Activated CD4-positive, CD25-positive, alpha-beta regulatory T cell treated with anti-CD3 and anti-CD28 coated beads, Interleukin-2, amount 50 U/mL, for 16 hours (primary cell): ENCODE measurements at regions not wholly inside any gene's neighbourhood (a gene's known extent, or its start where the extent isn't known, plus 50 kb on each side); places are given as distances from the start of the nearest gene placed in this dataset.
"Not testable (repeated sequence)": the region's sequence is repeated elsewhere in the genome, so short reads cannot be mapped to it uniquely, and the experiment has no call there.

Experiments
- DNase-seq: peaks from one replicate; pipeline ENCODE4 v3.0.0-alpha.2; 2020; ENCODE audit warnings: low read depth, low spot score

DNA sequence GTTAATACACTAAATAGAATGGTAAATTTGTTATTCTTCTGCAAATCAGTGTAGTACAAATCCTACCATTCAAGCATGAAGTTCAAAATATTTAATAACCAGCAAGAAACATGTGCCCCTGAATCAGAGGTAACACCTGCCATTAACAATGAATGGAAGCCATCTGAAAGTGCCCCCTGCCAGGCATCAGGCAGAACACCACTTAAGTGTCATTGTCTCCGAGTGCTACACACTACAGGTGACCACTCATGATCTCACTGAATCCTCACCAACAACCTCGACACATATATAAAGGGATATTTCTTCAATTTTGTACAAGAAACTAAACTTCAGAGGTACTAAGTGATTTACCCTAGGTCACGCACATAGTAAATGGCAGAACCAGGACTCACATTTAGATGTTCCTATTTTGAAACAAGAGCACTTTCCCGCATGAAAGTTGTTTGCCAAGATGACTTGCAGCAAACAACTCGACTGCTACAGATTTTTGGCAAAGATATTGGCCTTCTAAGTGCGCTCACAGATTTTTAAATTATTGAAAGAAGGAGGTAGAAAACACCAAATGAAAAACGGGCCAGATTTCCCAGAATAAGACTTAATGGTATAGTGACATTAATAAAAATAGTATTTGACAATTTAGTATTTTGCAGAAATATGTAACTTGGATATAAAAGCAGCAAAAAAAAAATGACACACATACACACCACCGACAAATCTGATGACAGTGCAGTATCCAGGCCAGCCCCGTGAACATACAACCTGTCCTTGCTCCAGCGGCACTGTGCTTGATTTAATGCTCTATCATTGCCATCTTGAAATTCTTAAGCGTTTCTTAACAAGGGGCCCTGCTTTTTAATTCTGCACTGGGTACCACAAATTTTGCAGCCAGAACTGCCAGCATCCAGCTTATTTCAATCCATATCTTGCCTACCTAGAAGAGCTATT lies 274.5 kb downstream of the ALDH8A1 start:
- DNase-seq: no peak

DNA sequence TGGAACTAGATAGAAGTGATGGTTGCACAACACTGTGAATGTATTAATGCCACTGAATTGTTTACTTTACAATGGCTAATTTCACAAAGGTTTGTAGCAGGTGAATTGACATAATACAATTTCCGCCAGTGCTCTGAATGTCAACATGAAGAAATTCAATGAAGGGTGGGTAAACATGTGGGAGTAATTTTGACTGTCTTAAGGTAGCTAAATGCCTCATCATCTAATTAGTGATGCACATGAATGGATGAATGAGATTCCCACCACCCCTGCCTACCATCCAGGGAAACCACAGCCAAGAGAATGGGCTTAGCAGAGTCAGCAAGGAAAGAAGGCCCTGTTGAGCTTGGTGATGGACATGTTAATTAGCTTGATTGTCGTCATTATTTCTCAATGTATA lies 275.3 kb downstream of the ALDH8A1 start:
- DNase-seq: no peak

DNA sequence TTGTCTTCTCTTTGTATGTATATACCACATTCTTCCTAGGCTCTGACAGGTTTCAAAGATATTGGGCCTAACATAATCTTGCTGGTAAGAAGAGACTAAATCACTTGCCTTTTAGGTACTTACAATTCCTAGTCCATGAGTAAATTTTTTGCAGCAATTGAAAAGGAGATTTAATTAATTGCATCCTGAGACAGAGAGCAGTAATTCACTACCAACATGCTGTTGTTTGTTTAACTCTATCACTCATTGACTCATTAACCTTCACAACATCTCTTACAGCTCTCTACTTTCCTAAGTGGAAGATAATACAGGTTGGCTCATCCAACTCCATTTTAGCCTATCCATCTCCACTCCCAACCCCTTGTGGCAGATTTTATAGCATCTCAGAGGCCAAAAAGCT lies 280.4 kb downstream of the ALDH8A1 start:
- DNase-seq: no peak

DNA sequence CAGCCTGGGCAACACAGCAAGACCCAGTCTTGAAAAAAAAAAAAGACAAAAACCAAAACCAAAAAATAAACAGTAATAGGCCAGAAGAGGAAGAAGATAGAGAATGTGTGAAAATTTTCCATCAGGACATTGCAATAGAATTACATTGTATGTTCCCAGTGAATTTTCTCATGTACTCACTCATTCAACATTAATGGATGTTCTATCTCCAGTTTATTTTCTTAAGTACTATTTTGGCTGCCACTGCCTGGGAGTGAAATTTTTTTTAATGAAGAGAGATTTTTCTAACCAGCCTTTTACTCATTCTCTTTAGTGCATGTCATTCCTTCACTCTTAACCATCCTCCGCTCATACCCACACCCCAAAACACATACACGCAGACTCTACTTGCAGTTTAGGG lies 282.8 kb downstream of the ALDH8A1 start:
- no peak for DNase-seq

DNA sequence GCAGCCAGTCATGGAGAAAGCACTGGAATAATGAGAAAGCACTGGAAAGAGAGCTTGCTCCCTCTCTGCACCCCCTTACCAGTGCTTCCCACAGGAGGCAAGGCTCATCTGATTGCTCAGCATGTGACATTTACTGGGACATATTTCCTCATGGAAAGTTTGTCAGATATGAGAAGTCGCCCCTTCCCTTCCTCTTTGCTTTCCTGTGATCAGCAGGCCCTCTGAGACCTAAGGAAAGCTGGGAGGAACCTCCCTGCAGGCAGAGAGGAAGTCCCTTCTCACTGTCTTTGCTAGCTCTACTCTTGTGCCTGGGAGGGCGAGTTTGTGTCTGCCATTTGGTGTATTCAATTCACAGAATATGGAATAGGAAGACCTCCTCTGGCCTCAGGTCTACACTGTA lies 283.8 kb downstream of the ALDH8A1 start:
- no peak for DNase-seq

DNA sequence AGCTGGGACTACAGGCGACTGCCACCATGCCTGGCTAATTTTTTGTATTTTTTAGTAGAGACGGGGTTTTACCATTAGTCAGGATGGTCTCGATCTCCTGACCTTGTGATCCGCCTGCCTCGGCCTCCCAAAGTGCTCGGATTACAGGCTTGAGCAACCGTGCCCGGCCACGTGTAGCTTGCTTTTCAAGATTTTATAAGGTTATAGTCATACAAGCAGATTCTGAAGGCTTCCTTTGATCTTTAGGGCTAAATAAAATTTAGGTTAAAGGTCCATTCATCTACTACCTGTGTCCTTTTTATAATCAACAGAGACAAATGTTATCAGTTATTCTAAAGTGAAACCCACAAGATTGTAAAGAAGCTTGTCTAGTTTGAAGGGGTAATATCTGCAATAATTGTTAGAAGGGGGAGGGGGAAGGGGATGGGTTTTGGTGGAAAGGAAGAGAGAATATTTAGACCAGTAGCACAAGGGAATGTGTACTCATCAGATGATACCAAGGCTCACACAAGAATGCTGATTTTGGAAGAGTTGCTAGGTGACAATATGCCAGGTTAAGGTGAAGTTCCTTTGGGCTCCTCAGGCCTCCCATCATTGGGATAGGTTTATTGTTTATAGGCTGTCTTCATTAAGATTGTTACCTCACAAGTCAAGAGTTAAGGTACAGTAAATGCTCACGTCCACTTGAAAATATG lies 284.7 kb downstream of the ALDH8A1 start:
- DNase-seq: no peak

DNA sequence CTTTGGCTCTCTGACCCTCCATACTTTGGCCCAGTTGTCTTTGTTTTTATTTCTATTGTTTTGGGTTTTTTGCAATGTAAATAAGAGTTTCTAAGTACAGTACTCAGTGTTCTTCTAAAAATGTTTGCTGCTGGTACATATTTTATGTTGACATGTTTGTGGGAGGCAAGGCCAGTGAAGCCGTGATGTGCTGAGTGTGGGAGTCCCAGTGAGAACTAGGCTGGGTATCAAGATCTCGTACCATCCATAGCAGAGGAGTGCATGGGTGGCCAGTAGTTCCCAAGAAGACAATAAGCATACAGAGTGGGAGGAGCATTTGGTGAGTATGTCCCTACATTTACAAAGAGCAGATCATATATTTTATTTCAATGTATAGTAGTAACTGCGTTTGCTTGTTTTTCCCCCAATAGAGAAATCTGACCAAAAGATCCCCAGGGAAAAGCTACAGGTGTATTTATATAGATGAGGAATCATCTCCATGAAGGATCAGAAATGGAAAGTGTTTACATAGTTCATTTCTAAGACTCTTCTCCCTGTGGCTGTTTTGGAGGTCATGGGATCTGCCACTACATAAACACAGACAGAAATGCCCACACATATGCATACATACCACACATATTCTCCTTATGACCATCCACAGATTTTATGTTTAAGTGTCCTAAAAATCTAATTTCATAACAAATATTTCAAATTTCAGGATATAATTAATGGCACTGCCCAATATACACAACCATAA lies 285.9 kb downstream of the ALDH8A1 start:
- DNase-seq: no peak

DNA sequence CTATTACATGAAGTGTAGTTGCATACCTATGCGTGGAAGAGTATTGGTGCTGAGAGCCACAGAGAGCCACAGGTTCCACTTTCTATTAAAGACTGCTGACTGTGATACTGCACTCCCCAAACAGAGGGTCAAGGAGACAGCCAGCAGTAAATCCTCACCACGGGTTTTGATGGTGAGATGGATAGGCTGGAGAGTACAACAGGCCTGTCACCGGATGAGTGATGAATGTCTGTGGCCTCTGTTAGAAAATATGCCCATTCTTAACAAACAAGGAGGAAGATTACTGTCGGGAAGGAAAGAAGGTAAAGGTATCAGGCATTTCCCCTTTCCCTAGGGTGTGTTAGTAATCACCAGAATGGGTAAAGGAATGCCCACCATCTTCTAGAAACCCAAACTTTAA lies 286.5 kb downstream of the ALDH8A1 start:
- no peak for DNase-seq

DNA sequence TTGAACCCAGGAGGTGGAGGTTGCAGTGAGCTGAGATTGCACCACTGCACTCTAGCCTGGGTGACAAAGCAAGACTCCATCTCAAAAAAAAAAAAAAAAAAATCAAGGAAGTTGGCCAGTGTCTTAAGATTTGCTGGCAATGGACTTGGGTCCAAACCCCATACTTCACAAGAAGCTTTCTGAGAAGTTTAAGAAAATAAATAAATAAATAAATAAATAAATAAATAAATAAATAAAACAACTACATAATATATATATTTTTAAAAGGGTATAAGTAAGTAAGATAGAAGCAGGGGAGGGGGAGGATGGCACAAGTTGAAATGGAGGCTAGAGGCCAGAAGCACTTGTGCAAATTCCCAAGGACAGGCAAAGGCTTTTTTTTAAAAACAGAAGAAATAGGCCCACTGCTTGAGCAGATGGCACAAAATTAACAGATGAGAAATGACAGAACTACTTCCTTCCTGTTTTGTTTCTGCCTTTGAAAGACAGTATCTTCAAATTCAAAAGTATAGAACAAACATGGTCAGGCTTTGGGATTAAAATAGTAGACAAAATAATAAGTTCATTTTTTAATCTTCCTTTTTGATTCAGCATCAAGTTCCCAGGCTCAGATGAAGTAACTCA lies 287.7 kb downstream of the ALDH8A1 start:
- DNase-seq: no peak

DNA sequence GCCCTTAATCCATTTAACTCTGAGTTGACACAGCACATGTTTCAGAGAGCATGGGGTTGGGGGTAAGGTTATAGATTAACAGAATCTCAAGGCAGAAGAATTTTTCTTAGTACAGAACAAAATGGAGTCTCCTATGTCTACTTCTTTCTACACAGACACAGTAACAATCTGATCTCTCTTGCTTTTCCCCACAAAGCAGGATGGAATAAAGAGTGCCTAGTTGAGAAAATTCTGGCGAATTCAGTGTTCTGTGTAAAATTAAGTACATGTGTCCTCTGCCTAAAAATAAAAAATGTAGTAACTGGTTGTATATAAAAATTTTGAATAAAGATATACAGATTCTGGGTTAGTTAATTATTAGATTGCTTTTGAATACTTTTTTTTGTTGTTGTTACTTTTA lies 290.0 kb downstream of the ALDH8A1 start:
- not testable (repeated sequence) for DNase-seq

DNA sequence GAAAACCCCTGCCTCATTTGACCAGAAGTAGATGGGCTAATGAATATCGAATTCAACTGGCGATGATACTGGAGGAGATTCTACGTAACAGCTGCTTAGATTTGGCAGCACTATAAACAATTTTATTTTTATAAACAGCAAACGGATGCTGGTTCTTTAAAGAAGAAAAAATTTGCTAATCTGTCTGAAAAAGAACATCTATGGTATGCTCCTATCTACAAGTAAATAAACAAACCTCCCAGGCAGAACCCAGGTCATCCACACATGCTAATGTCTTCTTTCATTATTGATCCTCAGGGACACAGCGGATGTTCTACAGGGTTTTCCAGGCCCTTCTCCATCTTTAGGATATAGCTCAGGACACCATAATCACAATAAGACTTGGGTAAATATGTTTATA lies 291.3 kb downstream of the ALDH8A1 start:
- no peak for DNase-seq

DNA sequence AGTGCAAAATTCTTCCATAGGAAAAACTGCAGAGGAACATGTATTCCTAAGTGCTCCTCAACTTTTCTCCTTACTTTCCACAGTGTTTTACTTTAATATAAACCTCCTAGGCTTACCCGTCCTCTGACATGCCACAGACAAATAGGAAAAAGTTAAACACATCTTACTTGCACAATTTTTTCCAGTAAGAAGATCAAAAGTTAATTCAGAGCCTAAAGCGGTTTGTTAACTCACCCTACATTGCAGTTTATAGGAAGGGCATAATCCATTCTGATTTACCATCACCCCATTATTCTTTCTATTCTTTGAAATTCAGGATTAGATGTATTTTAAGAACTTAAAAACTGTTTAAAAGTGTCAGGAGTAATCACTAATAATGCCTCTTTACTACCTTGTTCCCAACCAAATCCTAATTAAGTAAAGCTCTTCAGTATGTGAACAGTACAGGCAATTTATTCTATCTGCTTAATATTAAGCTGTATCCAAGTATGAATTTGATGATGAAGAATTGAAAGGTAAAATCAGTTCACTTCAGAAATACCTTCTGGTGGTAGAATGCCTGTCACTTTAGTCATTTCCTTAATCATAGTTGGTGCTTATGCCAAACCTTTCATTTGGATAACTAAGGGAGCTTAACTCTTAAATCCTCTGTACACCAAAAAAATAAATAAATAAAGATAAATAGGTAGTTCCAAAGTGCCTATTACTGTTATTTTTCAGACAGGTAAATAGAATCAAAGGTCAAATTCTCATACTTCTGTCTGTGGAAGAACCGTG lies 292.0 kb downstream of the ALDH8A1 start:
- no peak for DNase-seq

DNA sequence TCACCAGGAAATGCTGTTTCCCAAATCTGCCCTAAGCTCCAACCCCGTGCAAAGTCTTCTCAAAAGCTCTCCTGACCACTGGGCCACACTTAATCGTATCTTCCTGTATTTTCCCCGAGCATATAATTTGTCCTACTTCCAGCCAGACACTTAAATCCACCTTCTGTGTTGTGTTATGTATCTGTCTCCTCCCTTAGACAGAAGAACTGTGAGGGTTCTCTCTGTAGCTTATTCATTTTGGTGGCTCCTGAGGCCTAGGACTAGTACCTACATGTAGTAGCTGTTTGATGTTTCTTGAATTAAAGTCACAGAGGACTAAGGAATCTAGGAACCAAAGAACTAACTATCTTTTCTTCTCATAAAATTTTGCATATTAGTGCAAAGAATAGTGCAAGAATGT lies 292.6 kb downstream of the ALDH8A1 start:
- no peak for DNase-seq

DNA sequence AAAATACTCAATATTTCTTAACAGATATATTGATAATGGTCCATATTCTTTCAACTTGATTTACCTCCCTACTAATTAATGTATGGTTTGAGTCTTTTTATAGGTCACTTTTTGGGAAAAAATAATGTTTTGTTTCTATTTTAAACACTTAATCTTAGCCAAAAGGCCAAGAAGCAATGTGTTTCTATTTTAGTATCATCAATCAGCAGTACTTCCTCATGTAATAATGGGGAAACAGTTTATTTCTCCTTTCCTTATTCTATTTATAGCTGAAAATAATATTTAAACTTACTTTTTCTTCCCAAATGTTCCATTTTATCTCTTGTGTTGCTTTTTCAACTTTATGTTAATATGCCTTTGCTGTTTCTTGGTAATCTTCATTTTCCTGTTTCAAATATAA lies 295.1 kb downstream of the ALDH8A1 start:
- DNase-seq: no peak

DNA sequence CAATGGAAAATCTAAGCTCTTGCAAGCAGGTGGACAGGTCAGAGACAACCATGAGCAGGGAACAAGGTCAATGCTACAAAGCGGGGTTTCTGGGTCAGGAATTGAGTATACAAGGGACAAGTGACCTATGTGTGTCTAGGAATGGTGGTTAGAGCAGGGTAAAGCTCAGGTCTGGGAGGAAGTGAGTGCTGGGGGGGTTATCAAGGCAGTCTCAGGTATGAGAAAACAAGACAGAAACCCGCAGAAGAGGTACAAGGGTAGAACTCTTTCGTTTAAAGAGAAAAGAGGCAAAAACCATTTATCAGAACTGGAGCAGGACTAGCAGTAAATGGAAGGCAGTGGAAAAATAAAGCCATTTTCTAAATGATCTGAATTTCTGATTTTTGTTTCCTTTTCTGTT lies 298.4 kb downstream of the ALDH8A1 start:
- no peak for DNase-seq

DNA sequence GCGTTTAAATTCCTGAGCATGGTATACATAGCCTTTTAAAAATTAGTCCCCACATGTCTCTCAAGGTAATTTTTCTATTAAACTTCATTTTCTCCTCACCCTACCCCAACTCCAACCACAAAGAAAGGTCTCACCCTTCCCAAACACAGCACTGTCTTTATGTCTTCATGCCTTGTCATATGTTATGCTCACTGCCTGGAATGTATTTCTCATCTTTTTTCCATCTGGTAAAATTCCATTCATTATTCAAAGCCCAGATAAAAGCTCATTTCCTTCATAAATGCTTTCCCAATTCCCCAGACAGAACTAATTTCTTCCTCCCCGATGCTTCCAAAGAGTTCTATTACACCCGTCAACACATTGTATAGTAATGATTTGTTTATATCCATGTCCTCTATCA lies 302.0 kb downstream of the ALDH8A1 start:
- DNase-seq: no peak

DNA sequence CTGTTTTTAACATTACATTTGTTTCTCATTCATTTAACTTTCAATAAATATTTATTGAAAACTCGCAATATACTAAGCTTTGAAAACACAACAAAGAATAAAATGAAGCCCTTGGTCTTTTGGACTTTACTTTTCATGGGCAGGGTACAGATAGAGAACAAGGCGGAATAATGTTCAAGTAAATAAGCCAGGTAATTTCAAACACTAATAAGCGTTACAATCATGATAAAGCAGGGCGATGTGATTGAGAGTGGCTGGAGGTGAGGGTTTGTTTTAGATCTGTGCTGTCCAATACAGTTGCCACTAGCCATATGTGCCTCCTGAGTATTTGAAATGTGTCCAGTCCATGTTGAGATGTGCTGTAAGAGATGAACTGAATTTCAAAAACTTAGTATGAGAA lies 307.1 kb downstream of the ALDH8A1 start:
- DNase-seq: no peak

DNA sequence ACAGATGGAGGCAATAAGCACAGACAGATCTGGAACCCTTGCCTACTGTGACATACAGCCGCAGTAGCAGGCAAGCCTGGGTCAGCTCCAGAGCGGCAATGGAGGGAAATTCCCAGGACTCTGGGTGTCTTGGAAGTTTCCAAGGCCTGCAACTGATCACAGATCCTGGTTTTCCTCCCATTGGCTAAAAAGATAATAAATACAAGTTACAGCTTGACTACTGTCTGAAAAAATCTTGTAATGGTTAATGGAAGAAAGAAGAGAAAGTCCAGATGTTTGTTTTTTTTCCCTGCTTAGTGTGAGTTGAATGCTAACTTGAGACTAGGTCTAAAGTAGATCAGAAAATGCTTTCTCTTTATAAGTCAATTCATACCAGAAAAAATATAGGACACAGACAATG lies 307.6 kb downstream of the ALDH8A1 start:
- no peak for DNase-seq

DNA sequence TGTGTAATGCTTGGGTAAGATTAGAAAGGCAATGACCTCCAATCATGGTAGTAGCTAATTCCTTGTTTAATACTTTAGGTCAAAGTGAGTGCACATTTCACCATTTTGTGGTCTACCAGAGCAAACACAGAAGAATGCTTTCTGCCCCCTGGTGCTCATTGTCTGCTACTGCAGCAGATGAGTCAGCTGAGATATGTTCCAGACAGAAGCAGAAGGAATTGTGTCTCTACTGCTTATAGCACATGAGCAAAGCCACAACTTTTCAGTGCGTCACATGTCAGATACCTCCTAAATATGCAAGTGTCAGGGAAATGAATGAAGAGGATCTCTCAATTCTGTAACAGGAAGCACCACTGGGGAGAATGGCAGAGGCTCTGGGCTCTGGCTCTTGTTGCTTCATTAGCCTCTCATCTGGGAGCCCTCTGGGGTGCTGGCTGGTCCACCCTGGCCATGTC lies 308.9 kb downstream of the ALDH8A1 start:
- DNase-seq: peak; percentile 64

DNA sequence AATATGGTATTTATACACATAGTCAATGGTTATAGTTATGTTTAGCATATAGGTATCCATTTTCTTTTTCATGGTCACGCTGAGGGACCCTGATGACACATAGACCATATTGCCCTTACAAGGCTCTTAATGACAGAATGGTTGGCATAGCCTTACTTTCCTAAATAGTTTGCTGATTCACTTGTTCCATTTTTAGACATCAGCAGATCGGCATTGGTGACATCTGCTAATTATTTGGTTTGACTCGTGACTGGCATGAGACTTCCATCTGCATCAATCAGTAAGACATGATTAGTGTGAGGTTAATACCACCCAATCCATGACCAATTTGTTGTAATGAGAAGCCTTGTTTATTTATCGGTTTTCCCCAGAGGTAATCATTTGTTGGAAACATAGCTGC lies 309.7 kb downstream of the ALDH8A1 start:
- DNase-seq: no peak

DNA sequence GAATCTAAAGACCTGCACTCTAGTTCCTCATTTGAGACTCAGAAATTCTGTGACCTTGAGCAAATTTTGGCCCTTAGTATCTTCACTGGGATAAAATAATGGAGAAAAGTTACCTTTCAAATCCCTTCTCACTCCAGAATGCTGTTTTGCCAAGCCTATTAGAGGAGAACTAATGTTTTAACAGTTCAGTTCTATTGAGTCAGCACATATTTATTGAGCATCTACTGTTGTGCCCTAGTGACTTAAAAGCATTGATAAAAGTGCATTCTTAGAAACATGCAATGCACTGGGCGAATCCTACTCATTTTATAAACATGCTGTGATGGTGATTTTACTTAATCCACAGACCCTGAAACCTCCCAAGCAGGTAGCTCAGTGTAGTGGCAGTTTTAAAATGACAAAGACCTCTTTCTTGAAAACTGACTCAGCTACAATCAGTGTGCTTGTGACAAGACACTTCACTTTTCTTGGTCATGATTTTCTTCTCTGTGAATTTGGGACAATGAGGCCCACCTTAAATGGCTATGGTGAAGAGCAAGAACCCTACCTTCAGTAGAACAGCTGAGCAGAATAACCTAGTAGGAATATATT lies 312.0 kb downstream of the ALDH8A1 start:
- DNase-seq: no peak
